Fibroblast of skin of scalp (primary cell): ENCODE measurements at regions not wholly inside any gene's neighbourhood (a gene's known extent, or its start where the extent isn't known, plus 50 kb on each side); places are given as distances from the start of the nearest gene placed in this dataset.
A peak's percentile ranks its signal among the peaks of the same experiment; 100 is the strongest.

Experiments
- DNase-seq: peaks from one replicate; pipeline ENCODE4 v3.0.0-alpha.2; 2013

DNA sequence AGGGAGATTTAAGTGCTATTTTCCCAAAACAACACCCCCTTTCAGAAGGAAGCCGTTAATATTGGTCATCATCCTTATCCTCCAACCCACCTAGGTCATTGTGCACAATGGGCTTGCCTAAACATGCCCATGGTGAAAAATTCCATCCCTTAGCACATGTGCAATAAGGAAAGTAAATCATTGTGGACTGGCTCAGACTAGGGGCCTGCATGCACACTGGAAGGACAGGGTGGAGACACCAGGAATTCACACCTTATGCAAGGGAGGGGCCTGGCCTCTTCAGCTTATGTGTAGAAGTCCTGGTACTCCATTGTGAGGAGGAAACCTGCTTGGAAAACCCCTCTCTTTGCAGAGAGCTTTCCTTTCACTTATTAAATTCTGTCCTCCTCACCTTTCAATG, 311.4 kb upstream of the NDST4 start:
- DNase-seq: no peak

DNA sequence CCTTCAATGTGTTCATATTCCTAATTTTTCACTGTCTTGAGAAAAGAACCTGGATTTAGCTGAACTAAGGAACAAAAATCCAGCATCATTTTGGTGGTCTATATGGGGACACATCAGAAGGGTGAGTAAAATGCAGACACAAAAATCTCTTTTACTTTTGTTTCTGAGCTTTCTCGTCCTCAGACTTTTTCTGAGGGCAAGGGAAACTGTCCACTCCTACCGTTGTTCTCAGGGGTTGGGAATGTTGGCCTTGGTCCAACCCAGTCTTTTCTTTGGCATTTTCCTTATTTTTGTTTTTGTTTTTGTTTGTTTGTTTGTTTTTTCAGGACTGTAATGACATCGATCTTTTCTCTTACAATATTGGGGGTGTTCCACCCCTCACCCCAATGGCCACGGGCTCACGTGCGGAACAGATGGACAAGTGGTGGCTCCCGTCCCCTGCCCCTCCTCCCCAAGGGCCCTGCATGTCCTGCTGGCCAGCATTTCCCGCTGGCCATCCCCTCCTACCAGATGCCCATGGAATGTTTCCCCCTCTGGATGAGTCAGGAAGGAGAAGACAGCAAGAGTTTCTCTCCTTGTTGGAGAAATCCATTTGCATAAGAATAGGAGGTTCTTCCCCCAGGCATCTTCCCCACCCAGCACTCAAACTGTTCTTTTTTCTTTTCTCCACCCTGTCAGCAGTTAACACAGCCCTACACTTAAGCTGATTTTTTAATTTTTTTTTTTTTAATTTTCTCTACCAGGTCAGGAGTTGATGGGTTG, 305.4 kb upstream of the NDST4 start:
- DNase-seq: no peak

DNA sequence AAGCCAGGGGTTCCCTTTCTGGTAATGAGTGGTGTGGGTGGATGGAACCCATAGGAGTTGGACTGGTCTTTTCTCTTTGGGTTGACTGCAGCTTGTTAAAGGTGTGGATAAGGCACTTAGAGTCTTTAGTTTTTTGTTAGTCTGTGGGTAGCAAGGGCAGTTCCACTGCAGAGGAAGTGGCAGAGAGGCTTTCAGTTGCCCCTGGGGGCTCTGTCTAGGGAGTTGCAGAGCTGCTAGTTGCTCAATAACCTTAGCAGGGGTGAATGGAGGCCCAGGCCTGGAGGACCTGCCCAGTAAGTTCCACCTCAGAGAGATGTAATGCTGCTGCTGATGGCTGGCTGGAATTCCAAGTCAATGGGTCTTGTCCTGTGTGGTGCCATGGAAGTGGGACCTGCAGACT, 282.6 kb upstream of the NDST4 start:
- no peak for DNase-seq

DNA sequence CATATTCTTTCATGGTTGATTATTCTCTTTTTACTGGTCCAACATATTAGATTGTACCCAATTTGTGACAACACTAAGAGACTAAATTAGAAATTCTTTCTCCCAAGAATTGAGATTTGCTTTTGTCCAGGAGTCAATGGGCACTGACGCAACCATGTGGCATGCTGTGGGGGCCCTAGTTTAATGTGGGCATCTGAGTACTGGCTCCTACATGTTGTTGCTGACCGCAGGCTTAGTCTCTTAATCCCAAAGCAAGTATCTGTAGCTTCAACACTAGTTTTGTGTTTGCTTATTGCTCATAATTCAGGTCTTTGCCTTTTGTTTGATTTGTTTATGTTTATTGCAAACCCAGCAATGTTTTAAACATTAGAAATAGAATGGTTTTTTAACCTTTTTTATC, 263.4 kb upstream of the NDST4 start:
- no peak for DNase-seq

GRCh38 chr4:115374621-115375020, 261.2 kb upstream of the NDST4 start:
- no peak for DNase-seq

DNA sequence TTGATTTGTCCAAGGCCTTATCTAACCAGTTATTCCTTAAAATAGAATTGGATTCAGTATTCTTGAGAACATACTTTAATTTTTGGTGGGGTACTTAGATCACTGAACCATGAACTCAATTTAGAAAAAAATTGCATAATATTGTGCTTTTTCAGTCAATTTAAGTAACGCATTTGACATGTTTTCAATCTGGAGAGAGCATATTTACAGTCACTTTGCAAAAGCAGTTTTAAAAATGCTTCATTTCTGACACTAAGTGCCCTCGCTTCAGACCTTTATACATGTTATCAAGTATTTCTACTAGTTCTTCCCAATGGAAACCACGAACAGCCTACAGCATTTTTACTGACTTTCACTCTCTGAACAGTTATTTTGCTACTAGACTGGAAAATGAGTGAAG, 257.1 kb upstream of the NDST4 start:
- no peak for DNase-seq

DNA sequence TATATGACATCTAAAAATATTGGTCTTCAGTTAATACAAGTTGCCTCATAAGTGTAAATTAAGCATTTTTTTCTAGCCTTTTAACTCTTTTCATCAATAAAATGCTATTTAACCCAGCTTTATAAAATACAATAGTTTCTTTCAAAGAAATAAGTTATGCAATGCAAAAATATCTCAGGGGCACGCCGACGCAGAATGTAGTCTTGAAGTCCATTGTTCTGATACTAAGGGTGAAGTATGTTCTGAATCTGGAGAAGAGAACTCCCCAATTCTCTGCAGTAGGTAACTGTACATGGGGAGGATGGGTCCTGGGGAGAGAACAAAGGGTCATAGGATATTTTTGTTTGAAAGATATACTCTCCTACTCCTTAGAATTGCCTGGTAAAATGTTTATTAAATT, 256.6 kb upstream of the NDST4 start:
- no peak for DNase-seq

- DNase-seq: no peak
Measured at GRCh38 chr4:115366390-115366789, 253.0 kb upstream of the NDST4 start.

GRCh38 chr4:115365185-115365584, 251.8 kb upstream of the NDST4 start:
- no peak for DNase-seq

DNA sequence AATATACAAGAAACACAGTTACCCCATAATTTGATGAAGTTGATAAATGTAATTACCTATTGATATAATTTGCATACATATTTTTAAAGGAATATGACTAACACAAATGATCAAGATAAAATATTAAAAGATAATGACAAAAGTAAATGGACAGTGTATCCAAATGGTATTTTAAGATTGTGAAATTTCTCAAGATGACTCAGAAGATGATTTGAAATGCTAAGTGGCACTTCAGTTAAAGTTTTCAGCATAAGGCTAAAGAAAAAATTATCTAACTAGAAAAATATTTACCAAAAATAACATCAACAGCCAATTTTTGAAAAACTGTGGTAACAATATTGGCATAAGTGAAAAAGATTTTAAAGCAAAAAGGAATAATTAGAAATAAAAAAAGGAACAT, 248.4 kb upstream of the NDST4 start:
- DNase-seq: no peak

- DNase-seq: no peak
Measured at GRCh38 chr4:115360431-115360830, 247.0 kb upstream of the NDST4 start.

GRCh38 chr4:115357776-115358175, 244.4 kb upstream of the NDST4 start:
- no peak for DNase-seq

- no peak for DNase-seq
Measured at GRCh38 chr4:115356176-115356575, 242.8 kb upstream of the NDST4 start.

- no peak for DNase-seq
Measured at GRCh38 chr4:115355329-115355728, 241.9 kb upstream of the NDST4 start.

DNA sequence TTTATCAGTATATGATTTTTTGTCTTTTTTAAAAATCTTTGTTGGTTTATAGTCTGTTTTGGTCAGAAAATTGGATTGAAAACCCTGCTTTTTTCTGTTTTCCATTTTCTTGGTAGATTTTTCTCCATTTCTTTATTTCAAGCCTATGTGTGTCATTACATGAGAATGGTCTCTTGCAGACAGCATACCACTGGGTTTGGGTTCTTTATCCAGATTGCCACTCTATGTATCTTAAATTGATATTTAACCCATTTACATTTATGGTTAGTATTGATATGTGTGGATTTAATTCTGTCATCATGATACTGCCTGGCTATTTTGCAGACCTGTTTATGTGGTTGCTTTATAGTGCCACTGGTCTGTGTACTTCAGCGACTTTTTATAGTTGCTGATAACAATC, 239.9 kb upstream of the NDST4 start:
- DNase-seq: no peak

DNA sequence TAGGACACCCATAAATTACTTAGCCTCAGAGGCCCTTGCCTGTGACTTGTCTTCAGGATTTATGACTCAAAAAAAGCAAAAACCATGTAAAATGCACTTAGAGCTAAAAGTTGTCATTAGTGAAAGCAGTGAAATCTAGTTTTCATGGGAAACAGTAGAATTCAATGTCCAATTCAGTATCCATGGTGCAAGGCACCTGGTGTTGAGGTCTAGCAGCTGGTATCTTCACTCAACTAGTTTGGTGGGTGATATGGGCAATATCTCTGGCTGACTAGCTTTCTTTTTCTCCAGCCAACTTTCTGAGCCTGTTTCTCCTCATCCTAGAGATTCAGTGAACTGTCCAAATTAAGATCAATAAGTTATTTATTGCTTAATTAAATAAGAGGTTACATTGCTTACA, 229.8 kb upstream of the NDST4 start:
- DNase-seq: no peak

DNA sequence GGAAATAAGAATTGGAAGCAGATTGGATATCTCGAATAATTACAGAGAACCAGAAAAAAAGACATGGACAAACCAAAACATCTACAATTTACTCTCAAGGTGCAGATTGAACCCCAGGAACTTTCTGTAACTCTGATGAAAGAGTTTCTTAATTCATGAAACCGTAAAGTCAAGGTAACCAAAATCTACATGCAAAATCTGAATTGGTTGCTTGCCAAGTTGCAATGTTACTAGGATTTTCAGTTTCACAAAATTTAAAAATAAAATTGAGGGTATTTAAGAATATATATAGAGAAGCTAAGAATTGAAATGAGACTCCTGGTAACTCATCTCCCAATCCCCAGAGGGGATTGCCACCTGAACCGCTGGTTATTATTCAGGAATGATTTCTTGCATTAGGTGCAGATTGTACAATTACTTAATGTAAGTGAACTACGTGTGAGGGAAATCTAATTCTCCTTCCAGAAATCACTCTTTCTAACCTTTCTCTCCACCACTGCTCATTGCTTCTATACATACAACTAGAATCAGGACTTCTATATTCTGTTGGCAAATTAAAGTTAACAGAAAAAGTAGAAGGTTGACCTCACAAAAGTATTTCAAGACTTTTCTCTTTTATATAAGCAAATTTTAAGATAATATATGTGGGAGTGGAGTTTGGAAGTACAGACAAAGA, 221.5 kb upstream of the NDST4 start:
- no peak for DNase-seq

GRCh38 chr4:115332078-115332477, 218.7 kb upstream of the NDST4 start:
- no peak for DNase-seq

DNA sequence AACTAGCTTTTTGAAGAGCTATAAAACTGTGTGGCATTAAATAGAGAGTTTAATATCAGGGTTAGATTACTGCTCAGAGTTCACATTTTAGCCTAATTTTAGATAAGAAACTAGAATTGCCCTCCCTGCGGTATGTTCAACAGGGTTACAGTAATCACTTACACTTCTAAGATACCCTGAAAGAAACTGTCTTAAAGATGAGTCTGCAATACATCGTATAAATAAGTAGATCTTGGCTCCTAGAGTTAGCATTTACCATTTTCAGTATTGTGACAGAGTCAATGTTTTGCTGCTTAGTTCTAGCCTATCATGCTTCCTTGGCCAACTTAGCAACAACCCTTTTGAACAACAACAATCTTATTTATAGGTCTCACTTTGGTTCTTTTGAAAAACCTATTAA, 217.8 kb upstream of the NDST4 start:
- DNase-seq: no peak

DNA sequence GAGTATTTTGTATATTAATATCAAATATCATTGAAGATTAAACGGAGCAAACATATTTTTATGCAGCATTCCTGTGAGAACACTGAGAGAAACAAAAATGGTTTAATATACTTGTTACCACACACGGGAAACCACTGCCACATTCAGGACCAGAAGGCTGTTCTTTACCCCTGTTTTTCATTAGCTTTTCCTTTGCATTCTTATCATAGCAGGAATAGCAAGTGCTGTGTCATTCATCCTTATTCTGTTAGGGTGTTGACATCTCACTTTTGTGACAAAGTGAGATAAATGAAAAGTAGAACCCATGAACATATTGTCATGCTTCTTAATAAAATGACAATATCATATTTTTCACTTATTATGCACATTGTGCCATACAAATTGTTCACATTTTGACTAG, 212.4 kb upstream of the NDST4 start:
- DNase-seq: peak; percentile 53

DNA sequence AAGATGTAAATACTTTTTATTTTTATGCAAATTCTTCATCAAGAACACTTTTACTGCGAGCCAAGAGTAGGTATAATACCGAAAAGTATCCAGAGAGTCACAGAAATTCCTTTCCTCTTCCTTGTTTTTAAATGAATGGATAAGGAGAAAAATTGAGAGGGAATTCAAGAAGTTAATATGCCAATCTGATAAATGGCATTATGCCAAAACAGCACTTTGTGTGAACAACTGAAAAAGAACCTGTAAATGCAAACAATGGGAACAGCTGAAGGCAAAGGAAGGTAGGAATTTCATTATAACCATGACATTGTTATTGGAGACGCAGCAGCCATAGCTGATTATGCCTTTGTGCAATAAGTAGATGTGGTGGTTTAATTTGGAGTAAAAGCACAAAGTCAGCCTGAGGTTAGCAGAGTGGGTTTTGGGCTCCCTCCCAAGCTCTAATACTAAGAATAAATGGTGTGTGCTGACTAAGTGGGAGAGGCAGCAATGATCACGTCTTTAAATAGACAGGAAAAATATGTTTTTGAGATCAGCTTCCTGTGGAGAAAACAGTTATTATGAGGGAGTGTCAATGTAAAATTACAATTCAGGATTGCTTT, 209.8 kb upstream of the NDST4 start:
- no peak for DNase-seq

- DNase-seq: no peak
Measured at GRCh38 chr4:115315182-115315581, 201.8 kb upstream of the NDST4 start.

GRCh38 chr4:115310641-115311040, 197.2 kb upstream of the NDST4 start:
- DNase-seq: no peak

DNA sequence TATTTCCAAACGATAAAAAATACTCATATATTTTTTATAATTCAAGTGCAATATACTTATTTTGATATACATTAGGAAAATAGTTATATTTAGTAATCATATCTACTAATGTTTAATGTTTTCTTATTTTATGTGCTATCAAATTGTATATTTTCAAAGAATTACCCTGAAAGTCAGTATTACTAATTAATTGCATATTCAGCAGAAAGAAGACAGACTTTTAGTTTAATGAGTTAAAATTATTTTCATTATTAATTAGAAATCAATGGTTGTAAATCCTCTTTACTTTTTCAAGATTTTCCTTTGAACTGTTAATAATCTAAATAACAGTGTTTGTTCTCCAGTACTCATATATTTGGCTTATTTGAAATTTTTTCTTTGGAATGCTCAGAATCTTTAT, 181.3 kb upstream of the NDST4 start:
- no peak for DNase-seq
